ENCODE measurements at regions not wholly inside any gene's neighbourhood (a gene's known extent, or its start where the extent isn't known, plus 50 kb on each side); places are given as distances from the start of the nearest gene placed in this dataset.
"Not testable (repeated sequence)": the region's sequence is repeated elsewhere in the genome, so short reads cannot be mapped to it uniquely, and the experiment has no call there.

GRCh38 chr17:45651145-45651709 lies 132.9 kb upstream of the CRHR1 start:
- DNase-seq: no peak

GRCh38 chr17:45653616-45654015 lies 130.5 kb upstream of the CRHR1 start:
- DNase-seq: no peak

GRCh38 chr17:45656527-45657181 lies 127.5 kb upstream of the CRHR1 start:
- no peak for DNase-seq

DNA sequence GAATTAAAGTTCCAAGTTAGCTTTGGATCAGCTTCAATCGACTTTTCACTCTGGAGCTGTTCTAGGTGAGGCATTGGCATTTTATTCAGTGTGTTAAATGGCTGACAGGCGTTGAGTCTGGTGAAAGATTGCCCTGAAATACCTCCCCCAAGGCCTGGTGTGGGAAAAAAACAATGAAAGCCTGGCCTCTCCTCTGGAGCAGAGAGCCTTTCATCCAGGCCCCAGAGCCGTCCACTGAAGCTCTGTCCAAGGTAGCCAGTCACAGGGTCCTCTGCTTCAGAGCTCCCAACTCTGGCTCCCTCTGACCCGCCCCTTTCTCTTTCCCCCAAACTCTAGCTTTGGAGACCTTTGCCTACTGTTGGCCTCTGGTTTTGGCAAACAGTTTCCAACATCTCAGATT lies 123.6 kb upstream of the CRHR1 start:
- DNase-seq: no peak

- no peak for DNase-seq
Measured at GRCh38 chr17:45662432-45662831, 121.7 kb upstream of the CRHR1 start.

DNA sequence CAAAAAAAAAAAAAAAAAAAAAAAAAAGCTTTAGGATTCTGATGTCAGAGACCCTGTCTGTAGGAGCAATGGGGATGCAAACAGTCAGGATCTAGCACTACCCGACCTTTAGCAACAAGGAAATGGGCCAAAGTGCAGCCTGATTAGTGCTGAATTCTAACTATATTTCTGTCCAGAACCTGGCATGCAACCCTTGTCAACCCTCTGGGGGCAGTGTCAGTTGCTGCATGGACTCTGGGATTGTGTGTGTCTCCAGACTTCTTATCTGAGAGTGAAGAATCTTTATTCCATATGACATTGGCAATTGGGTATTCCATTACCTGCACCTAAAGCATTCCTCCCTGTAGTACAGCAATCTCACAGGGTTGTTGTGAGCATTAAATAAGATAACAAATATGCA lies 120.3 kb upstream of the CRHR1 start:
- no peak for DNase-seq

DNA sequence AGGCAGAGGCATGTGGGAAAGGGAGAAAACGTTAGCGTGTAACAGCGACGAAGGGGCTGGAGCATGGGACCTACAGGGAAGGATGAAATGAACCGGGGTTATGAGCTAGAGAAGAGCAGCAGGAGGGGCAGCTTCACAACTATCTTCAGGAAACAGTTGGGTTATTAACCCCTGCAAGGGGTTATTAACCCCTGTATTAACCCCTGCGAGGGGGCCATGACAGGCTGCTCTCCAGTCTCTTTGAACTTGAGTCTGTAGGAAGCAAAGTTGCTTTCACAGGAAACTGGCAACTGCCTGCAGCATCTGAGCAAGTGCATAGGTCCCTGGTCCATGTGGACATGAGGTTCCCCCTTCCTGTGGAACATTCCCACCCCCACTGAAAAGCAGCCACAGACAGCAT lies 119.2 kb upstream of the CRHR1 start:
- DNase-seq: no peak

GRCh38 chr17:45666046-45666600 lies 118.0 kb upstream of the CRHR1 start:
- no peak for DNase-seq

GRCh38 chr17:45666641-45667040 lies 117.5 kb upstream of the CRHR1 start:
- no peak for DNase-seq

- no peak for DNase-seq
Measured at GRCh38 chr17:45667591-45668171, 116.4 kb upstream of the CRHR1 start.

DNA sequence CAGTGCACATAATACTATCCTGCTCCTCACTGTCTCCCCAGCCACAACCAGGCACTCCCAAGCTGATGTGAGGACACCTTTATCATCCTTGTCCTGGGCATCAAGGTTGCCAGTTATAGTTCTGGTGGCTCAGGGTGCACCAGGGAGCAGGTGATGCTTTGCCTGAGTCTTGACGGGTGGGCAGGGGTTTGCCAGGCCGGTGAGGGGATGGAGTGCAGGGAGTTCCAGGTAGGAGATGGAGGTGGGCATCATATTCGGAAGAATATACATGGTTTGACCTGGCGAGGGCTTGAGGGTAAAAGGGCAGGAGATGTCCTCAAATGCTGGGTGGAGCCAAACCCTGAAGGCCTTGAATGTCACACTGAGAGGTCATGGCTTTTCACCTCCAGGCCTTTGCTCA lies 115.8 kb upstream of the CRHR1 start:
- DNase-seq: no peak

- no peak for DNase-seq
Measured at GRCh38 chr17:45672301-45672700, 111.8 kb upstream of the CRHR1 start.

GRCh38 chr17:45672792-45673191 lies 111.3 kb upstream of the CRHR1 start:
- DNase-seq: no peak

GRCh38 chr17:45673759-45674158 lies 110.4 kb upstream of the CRHR1 start:
- DNase-seq: not testable (repeated sequence)

DNA sequence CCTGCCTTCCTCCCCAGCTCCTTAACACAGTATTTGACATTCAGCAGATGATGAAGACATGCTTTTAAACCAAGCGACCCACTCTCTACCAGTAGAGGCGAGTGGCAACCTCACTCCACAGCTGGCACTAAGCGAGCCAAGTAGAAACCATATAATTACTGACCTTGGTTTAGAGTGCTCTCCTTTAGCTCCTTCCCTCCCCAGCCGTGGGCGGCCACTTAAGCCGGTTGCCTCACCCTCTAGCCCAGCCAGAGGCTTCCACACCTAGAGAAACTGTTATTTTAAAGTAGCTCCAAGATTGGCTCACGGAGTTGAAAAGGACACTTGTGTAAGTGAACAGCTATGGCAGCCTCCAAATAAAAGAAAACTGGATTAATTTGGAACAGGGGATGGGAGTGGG lies 109.1 kb upstream of the CRHR1 start:
- DNase-seq: no peak

DNA sequence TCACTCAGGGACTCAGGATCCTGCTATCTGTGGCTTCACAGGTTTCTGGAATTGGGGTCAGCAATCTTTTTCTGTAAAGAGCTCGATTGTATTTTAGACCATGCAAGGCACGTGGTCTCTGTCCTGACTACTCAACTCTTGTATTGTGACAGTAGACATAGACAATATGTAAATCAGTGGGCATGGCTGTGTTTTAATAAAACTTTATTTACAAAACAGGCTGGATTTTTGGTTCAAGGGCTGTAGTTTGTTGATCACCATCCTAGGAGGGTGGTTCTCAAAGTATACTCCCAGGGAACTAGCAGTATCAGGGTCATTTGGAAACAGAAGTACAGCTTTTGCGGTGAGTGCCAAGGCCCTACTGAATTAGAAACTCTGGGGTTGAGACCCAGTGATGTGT lies 108.2 kb upstream of the CRHR1 start:
- DNase-seq: no peak

DNA sequence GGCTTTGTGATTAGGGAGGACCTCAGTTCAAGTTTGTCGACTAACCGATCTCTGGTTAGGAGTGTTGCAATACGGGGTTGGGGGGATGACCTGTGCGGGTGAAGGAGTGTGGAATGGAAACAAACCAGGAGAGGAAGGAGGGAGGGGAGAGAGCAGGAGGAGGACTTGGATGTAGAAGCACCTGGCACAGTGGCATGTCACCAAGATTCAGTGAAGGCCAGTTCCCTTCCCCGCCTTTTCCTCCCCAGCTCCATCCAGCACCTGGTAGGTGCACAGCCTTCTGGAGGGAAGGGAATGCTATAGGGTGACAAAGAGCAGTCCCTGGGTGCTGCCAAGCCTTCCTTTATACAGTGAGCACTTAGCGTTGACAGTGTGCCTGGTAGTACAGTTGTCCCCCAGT lies 107.4 kb upstream of the CRHR1 start:
- DNase-seq: no peak

- no peak for DNase-seq
Measured at GRCh38 chr17:45677770-45678169, 106.3 kb upstream of the CRHR1 start.

DNA sequence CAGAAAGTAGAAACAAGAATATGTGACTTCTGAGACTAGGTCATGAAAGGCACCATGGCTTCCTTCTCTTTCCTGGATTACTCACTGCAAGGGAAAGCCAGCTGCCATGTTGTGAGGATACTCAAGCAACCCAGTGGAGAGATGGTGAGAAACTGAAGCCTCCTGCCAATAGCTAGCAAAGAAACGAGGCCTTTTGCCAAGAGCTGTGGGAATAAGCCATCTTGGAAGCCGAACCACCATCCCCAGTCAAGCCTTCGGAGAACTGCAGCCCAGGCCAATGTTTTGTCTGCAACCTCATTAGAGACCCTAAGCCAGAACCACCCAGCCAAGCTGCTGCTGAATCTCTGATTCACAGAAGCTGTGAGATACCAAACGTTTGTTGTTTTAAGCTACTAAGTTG lies 104.7 kb upstream of the CRHR1 start:
- no peak for DNase-seq

- no peak for DNase-seq
Measured at GRCh38 chr17:45680360-45680759, 103.8 kb upstream of the CRHR1 start.

DNA sequence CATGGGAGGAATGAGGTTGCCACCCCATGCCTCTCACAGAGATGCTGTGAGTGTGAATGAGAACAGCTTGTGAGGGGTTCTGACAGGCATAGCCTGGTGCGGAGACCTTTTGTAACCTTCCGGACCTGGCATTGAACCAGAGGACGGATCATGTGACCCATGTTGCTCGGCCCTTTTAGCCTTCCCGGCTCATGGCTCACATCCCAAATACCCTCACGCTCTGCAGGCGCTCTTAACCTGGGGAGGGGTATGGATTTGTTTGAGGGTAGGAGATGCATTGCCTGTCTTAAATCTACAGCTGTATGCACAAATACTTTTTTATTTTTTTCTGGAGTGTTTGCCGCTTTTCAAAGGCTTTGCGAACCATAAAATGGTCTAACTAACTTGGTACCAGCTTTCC lies 102.4 kb upstream of the CRHR1 start:
- no peak for DNase-seq

DNA sequence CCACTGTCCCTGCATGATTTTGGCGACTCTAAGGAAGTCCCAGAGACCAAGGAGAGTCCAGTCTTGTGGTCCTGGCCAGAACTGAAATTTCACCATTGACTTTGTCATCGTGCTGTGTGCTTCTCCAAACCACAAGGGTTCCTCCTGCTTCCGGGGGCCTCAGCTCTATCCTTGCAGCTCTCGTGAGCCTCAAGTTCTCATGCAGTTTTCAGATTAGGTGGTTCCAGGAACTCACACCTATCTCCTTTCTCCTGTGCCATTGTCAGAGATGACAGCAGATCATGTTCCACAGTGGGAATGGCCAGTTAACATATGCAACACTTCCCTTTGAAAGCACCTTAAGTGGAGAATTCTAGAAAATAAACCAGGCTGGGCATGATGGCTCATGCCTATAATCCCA lies 97.9 kb upstream of the CRHR1 start:
- DNase-seq: no peak

DNA sequence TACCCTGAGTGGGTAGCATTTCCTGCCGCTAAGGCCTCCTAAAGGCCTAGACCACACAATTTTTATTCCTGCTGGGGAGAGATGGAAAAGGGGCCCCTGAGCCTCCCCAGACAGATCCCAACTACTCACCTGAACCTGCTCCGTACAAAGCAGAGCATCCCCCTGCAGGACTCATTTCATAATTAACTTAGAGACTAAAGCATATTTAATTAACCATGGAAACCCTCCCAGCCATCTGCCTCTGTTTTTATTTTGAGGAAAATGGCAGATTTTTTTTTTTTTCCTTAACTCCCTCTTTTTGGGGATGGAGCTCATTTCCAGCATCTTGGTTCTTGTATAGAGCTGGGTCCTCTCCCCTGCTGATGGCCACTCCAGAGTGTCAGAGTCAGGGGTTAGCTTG lies 96.5 kb upstream of the CRHR1 start:
- no peak for DNase-seq

DNA sequence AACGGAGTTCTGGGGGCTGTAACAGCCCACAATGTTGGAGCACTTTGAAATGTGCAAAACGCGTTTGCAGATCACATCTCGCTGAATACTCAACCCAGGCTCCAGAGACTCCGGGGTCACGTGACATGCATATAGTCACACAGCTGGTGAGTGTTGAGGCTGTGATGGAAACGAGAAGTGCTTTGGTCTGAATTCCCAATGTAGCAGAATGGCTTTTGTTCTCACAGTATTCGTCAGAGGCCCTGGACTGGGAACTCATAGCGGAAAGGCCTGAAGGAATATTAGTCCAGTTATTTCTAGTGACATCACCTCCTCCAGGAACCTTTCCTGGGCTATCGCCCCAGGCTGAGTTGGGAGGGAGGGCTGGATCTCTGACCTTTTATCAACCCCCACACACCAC lies 95.8 kb upstream of the CRHR1 start:
- DNase-seq: no peak

DNA sequence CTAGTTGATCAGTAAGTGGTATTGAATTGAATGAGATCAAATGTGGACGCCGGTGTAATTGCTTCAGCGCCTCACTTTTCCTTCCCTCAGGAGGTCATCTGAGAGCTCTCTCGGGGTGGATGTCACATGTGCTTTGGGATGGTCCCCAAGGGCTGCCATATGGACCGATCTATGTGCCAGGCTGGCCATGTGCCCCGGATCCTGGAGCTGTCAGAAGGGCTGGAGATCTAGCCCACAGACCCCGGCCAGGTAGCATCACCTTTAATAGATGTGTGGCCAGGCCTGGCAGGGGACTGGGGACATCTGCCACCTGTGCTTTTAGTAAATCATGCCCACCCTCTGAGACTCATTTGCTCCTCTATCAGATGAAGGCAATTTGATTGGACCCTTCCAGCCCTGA lies 95.3 kb upstream of the CRHR1 start:
- DNase-seq: no peak

All from CD4-positive, alpha-beta T cell treated with Interleukin-4 for 1 hour (primary cell).